ENCODE measurements at regions not wholly inside any gene's neighbourhood (a gene's known extent, or its start where the extent isn't known, plus 50 kb on each side); places are given as distances from the start of the nearest gene placed in this dataset.

DNA sequence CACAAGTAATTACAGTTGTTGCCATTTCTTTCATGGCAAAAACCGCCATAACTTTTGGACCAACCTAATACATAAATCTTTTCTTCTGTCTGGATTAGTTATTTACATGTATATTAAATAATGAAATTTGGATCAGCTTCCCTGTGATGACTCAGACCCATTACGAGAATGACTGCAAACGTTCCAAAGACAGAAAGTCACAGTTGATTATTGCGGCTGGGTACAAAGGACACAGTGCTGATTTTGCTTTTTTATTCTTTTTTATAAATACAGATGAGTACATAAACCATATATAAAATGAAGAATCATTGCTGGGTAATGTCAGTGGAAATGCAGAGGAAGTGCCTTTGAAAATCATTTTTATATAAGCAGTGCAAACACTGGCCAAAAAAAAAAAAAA lies 126.2 kb downstream of the TWIST2 start:
- H3K79me2 ChIP-seq (ENCODE audit: low read depth): no peaks in the 10 kb centered on the region
- no peak overlapping the region for H3K27ac Mint-ChIP-seq
- no peaks in the 10 kb centered on the region for H3K4me1 ChIP-seq
- no peak for DNase-seq (ENCODE audit: low spot score)
- no peaks in the 10 kb centered on the region for H3K36me3 ChIP-seq
- H2AFZ ChIP-seq (replicated peaks): no peak overlapping the region
- no peaks in the 10 kb centered on the region for H4K20me1 ChIP-seq (ENCODE audit: low read depth)
- H3K4me3 Mint-ChIP-seq: no peak overlapping the region
- no peaks in the 10 kb centered on the region for H3K4me1 Mint-ChIP-seq
- TF ChIP-seq EZH2 (IDR thresholded peaks at IDR 0.05) (no peak), EZH2phosphoT487 (IDR thresholded peaks at IDR 0.05) (no peak), CTCF (IDR thresholded peaks at IDR 0.05) (no peak)
- H3K9me3 Mint-ChIP-seq: peaks cover 17% of the 10 kb centered on the region
- no peaks in the 10 kb centered on the region for H3F3A ChIP-seq (ENCODE audit: low read depth)
- no peak overlapping the region for H3K27ac ChIP-seq
- no peak overlapping the region for H3K4me3 ChIP-seq
- H3K27me3 Mint-ChIP-seq (ENCODE audit: insufficient read depth, low read depth): peaks cover 5% of the 10 kb centered on the region
- H3K36me3 Mint-ChIP-seq: no peaks in the 10 kb centered on the region
- no peak overlapping the region for H3K4me2 ChIP-seq
- no peaks in the 10 kb centered on the region for H3K27me3 ChIP-seq
- H3K9ac ChIP-seq: no peak overlapping the region
- no peaks in the 10 kb centered on the region for H3K9me3 ChIP-seq (ENCODE audit: low read depth)

DNA sequence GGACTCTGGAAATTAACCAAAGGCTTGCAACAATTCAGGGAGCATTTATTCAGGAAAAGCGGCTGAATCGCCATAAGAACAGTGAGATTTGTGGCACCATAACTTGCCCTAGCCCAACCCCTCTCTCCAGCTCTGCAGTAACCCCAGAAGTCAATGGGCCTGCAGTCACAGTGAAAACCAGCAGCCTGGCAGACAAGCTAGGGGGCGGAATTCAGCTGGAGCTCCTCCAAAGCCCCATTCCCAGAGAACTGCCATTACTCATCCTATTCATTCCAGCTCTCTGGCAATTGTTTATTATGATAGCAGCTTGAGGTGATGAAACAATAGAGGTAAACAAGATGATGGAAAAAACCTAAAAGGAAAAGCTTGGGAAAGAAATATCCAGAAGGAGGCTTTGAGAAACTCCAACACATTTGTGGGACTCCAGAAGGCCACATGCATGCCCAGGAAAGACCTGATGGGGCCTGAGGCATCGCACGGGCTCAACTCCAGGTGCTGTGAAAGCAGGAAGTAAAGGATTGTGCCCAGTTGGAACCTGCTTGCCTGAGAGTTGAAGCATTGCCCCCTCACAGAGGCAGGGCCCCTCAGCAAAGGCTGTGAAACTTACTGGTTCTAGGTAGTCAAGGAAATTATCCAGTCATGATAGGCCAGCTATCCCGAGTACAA lies 126.7 kb downstream of the TWIST2 start:
- no peaks in the 10 kb centered on the region for H3K4me1 ChIP-seq
- H3K4me2 ChIP-seq: no peak overlapping the region
- H3K4me3 ChIP-seq: no peak overlapping the region
- H3F3A ChIP-seq (ENCODE audit: low read depth): no peaks in the 10 kb centered on the region
- H3K27me3 ChIP-seq: no peaks in the 10 kb centered on the region
- Mint-ChIP-seq H3K9me3 (peaks cover 17% of the 10 kb centered on the region), H3K27me3 (ENCODE audit: insufficient read depth, low read depth) (peaks cover 5% of the 10 kb centered on the region), H3K36me3 (no peaks in the 10 kb centered on the region), H3K4me3 (no peak overlapping the region), H3K27ac (no peak overlapping the region), H3K4me1 (no peaks in the 10 kb centered on the region)
- peak; percentile 30 for DNase-seq (ENCODE audit: low spot score)
- H3K79me2 ChIP-seq (ENCODE audit: low read depth): no peaks in the 10 kb centered on the region
- no peaks in the 10 kb centered on the region for H4K20me1 ChIP-seq (ENCODE audit: low read depth)
- H3K9ac ChIP-seq: no peak overlapping the region
- H3K9me3 ChIP-seq (ENCODE audit: low read depth): no peaks in the 10 kb centered on the region
- H3K36me3 ChIP-seq: no peaks in the 10 kb centered on the region
- TF ChIP-seq CTCF (IDR thresholded peaks at IDR 0.05) (peak; percentile 37), EZH2 (IDR thresholded peaks at IDR 0.05) (no peak)
- no peak overlapping the region for H2AFZ ChIP-seq (replicated peaks)
- H3K27ac ChIP-seq: no peak overlapping the region

GRCh38 chr2:238975408-238975807 lies 127.5 kb downstream of the TWIST2 start:
- no peaks in the 10 kb centered on the region for H3K36me3 Mint-ChIP-seq
- no peak overlapping the region for H3K27ac ChIP-seq
- no peaks in the 10 kb centered on the region for H3K4me1 Mint-ChIP-seq
- TF ChIP-seq EZH2phosphoT487 (IDR thresholded peaks at IDR 0.05) (no peak), EZH2 (IDR thresholded peaks at IDR 0.05) (no peak), CTCF (IDR thresholded peaks at IDR 0.05) (no peak)
- H3K4me3 ChIP-seq: no peak overlapping the region
- H3K27me3 ChIP-seq: no peaks in the 10 kb centered on the region
- no peaks in the 10 kb centered on the region for H3F3A ChIP-seq (ENCODE audit: low read depth)
- H4K20me1 ChIP-seq (ENCODE audit: low read depth): no peaks in the 10 kb centered on the region
- DNase-seq (ENCODE audit: low spot score): no peak
- no peak overlapping the region for H3K9ac ChIP-seq
- H3K36me3 ChIP-seq: no peaks in the 10 kb centered on the region
- H3K9me3 Mint-ChIP-seq: peaks cover 17% of the 10 kb centered on the region
- no peak overlapping the region for H3K4me3 Mint-ChIP-seq
- H3K4me1 ChIP-seq: no peaks in the 10 kb centered on the region
- no peak overlapping the region for H3K27ac Mint-ChIP-seq
- H3K27me3 Mint-ChIP-seq (ENCODE audit: insufficient read depth, low read depth): peaks cover 6% of the 10 kb centered on the region
- no peaks in the 10 kb centered on the region for H3K79me2 ChIP-seq (ENCODE audit: low read depth)
- no peaks in the 10 kb centered on the region for H3K9me3 ChIP-seq (ENCODE audit: low read depth)
- no peak overlapping the region for H3K4me2 ChIP-seq
- H2AFZ ChIP-seq (replicated peaks): no peak overlapping the region

Measured in neural progenitor cell (in vitro differentiated cells).